ENCODE measurements at regions not wholly inside any gene's neighbourhood (a gene's known extent, or its start where the extent isn't known, plus 50 kb on each side); places are given as distances from the start of the nearest gene placed in this dataset.

- TF ChIP-seq, protein P1, sequence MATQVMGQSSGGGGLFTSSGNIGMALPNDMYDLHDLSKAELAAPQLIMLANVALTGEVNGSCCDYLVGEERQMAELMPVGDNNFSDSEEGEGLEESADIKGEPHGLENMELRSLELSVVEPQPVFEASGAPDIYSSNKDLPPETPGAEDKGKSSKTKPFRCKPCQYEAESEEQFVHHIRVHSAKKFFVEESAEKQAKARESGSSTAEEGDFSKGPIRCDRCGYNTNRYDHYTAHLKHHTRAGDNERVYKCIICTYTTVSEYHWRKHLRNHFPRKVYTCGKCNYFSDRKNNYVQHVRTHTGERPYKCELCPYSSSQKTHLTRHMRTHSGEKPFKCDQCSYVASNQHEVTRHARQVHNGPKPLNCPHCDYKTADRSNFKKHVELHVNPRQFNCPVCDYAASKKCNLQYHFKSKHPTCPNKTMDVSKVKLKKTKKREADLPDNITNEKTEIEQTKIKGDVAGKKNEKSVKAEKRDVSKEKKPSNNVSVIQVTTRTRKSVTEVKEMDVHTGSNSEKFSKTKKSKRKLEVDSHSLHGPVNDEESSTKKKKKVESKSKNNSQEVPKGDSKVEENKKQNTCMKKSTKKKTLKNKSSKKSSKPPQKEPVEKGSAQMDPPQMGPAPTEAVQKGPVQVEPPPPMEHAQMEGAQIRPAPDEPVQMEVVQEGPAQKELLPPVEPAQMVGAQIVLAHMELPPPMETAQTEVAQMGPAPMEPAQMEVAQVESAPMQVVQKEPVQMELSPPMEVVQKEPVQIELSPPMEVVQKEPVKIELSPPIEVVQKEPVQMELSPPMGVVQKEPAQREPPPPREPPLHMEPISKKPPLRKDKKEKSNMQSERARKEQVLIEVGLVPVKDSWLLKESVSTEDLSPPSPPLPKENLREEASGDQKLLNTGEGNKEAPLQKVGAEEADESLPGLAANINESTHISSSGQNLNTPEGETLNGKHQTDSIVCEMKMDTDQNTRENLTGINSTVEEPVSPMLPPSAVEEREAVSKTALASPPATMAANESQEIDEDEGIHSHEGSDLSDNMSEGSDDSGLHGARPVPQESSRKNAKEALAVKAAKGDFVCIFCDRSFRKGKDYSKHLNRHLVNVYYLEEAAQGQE (IDR thresholded peaks at IDR 0.05; ENCODE audit: unreplicated experiment), result no peak
- TF ChIP-seq JUNB (IDR thresholded peaks at IDR 0.05; ENCODE audit: unreplicated experiment), result no peak
- TF ChIP-seq ZNF114 (CRISPR knock-in tag; IDR thresholded peaks at IDR 0.05), result no peak
These were observed 73.9 kb upstream of the FNDC3A start (continued) for GRCh38 chr13:48901781-48902180.

- DNase-seq (ENCODE audit: low spot score) (peak; percentile 50), ATAC-seq (peak; percentile 86)
- TF ChIP-seq NANOG (IDR thresholded peaks at IDR 0.05; ENCODE audit: borderline replicate concordance) (no peak), JUNB (IDR thresholded peaks at IDR 0.05; ENCODE audit: unreplicated experiment) (no peak)
- TF ChIP-seq, protein P2, sequence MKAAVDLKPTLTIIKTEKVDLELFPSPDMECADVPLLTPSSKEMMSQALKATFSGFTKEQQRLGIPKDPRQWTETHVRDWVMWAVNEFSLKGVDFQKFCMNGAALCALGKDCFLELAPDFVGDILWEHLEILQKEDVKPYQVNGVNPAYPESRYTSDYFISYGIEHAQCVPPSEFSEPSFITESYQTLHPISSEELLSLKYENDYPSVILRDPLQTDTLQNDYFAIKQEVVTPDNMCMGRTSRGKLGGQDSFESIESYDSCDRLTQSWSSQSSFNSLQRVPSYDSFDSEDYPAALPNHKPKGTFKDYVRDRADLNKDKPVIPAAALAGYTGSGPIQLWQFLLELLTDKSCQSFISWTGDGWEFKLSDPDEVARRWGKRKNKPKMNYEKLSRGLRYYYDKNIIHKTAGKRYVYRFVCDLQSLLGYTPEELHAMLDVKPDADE (IDR thresholded peaks at IDR 0.05), result no peak
- Histone ChIP-seq H3K4me2 (no peak overlapping the region), H3K27me3 (ENCODE audit: insufficient read depth) (no peaks in the 10 kb centered on the region), H3F3A (replicated peaks; ENCODE audit: low read depth) (no peaks in the 10 kb centered on the region), H2AFZ (no peak overlapping the region), H3K4me1 (ENCODE audit: insufficient read depth) (no peaks in the 10 kb centered on the region), H3K79me2 (replicated peaks; ENCODE audit: insufficient read depth) (no peaks in the 10 kb centered on the region), H3K9me2 (ENCODE audit: insufficient read depth) (peaks cover 13% of the 10 kb centered on the region), H3K36me3 (ENCODE audit: insufficient read depth) (no peaks in the 10 kb centered on the region), H3K4me3 (no peak overlapping the region), H3K27ac (ENCODE audit: low read depth) (no peak overlapping the region), H4K20me1 (replicated peaks; ENCODE audit: insufficient read depth) (no peaks in the 10 kb centered on the region)
- H3K4me3 Mint-ChIP-seq, result no peak overlapping the region
- no peaks in the 10 kb centered on the region for H3K36me3 Mint-ChIP-seq (ENCODE audit: low read depth)
- H3K9me3 Mint-ChIP-seq, result no peaks in the 10 kb centered on the region; the same call in 2 of the 3 replicates
- H3K4me1 Mint-ChIP-seq, result no peaks in the 10 kb centered on the region
- no peak overlapping the region for H3K27ac Mint-ChIP-seq
- H3K27me3 Mint-ChIP-seq (ENCODE audit: insufficient read depth, low read depth, poor library complexity), result no peaks in the 10 kb centered on the region
These were observed 73.3 kb upstream of the FNDC3A start for GRCh38 chr13:48902368-48902767.

DNA sequence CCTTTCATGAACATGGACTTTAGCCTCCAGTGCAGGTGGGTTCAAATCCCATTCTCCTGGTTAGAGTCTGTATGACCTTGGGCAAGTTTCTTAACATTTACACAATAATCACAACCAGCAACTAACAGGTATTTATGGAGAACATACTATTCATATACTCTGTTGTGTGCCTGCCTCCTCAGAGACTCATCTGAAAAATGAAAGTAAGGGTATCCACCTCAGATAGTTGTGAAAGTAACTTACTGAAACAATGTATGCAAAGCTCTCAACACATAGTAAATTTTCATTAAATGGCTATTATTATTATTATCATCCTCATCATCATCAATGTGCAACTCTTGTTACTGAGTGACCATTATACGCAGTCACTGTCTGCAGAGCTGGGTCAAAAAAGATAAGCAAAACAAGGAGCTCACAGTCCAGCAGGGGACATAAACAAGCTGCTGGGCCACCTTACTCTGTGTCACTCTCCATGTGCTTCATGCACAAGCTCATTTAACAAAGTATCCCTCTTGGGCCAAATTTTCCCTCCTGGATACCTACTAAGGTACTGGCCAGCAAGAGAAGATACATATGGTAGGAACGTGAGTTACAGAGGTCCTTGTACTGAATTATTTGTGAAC, 70.9 kb upstream of the FNDC3A start:
- no peak overlapping the region for H3K4me3 ChIP-seq
- H3K36me3 ChIP-seq (ENCODE audit: insufficient read depth), result no peaks in the 10 kb centered on the region
- no peak overlapping the region for H3K4me2 ChIP-seq
- H3K4me1 ChIP-seq (ENCODE audit: insufficient read depth), result peaks cover 5% of the 10 kb centered on the region; the same call in 1 of the 2 replicates
- H3K79me2 ChIP-seq (replicated peaks; ENCODE audit: insufficient read depth), result no peaks in the 10 kb centered on the region
- H3F3A ChIP-seq (replicated peaks; ENCODE audit: low read depth), result no peaks in the 10 kb centered on the region
- H3K27me3 ChIP-seq (ENCODE audit: insufficient read depth), result no peaks in the 10 kb centered on the region
- peaks cover 18% of the 10 kb centered on the region for H3K9me2 ChIP-seq (ENCODE audit: insufficient read depth)
- no peak for DNase-seq (ENCODE audit: low spot score)
- no peaks in the 10 kb centered on the region for H3K9me3 Mint-ChIP-seq
- H2AFZ ChIP-seq, result no peak overlapping the region
- no peak overlapping the region for H3K27ac ChIP-seq (ENCODE audit: low read depth)
- no peaks in the 10 kb centered on the region for H4K20me1 ChIP-seq (replicated peaks; ENCODE audit: insufficient read depth)
- H3K27ac Mint-ChIP-seq, result no peak overlapping the region
- peaks cover 13% of the 10 kb centered on the region; the same call in 2 of the 3 replicates for H3K4me1 Mint-ChIP-seq
- ATAC-seq, result no peak
- H3K27me3 Mint-ChIP-seq (ENCODE audit: insufficient read depth, low read depth, poor library complexity), result no peaks in the 10 kb centered on the region
- H3K4me3 Mint-ChIP-seq, result no peak overlapping the region
- H3K36me3 Mint-ChIP-seq (ENCODE audit: low read depth), result no peaks in the 10 kb centered on the region
- no peak for TF ChIP-seq ZNF462 (CRISPR knock-in tag; IDR thresholded peaks at IDR 0.05)
